GM21825 (cell line): ENCODE measurements at regions not wholly inside any gene's neighbourhood (a gene's known extent, or its start where the extent isn't known, plus 50 kb on each side); places are given as distances from the start of the nearest gene placed in this dataset.

Experiments
- ATAC-seq: cut with Tn5 transposase; IDR thresholded peaks from one replicate; pipeline ENCODE4 v1.9.1; 2021; ENCODE audit warnings: mild to moderate bottlenecking, moderate library complexity; ENCODE audit not compliant: unreplicated experiment

- no peak for ATAC-seq
Measured at GRCh38 chr10:131646551-131647525, 254.0 kb upstream of the PPP2R2D start.

GRCh38 chr10:131647789-131648188, 253.0 kb upstream of the PPP2R2D start:
- ATAC-seq: no peak

- no peak for ATAC-seq
Measured at GRCh38 chr10:131648386-131649020, 252.3 kb upstream of the PPP2R2D start.

GRCh38 chr10:131649617-131650016, 251.2 kb upstream of the PPP2R2D start:
- ATAC-seq: no peak

- no peak for ATAC-seq
Measured at GRCh38 chr10:131650169-131650705, 250.6 kb upstream of the PPP2R2D start.

- ATAC-seq: no peak
Measured at GRCh38 chr10:131650771-131651673, 249.8 kb upstream of the PPP2R2D start.

GRCh38 chr10:131651674-131652437, 249.0 kb upstream of the PPP2R2D start:
- no peak for ATAC-seq

GRCh38 chr10:131652438-131653139, 248.2 kb upstream of the PPP2R2D start:
- no peak for ATAC-seq

GRCh38 chr10:131653140-131653539, 247.7 kb upstream of the PPP2R2D start:
- ATAC-seq: no peak

GRCh38 chr10:131653554-131654470, 247.0 kb upstream of the PPP2R2D start:
- ATAC-seq: no peak

- ATAC-seq: no peak
Measured at GRCh38 chr10:131654471-131655087, 246.2 kb upstream of the PPP2R2D start.

- no peak for ATAC-seq
Measured at GRCh38 chr10:131655101-131655849, 245.5 kb upstream of the PPP2R2D start.

- ATAC-seq: no peak
Measured at GRCh38 chr10:131656009-131656408, 244.8 kb upstream of the PPP2R2D start.

GRCh38 chr10:131656431-131656841, 244.4 kb upstream of the PPP2R2D start:
- no peak for ATAC-seq

GRCh38 chr10:131657318-131657984, 243.4 kb upstream of the PPP2R2D start:
- no peak for ATAC-seq

GRCh38 chr10:131657985-131658330, 242.8 kb upstream of the PPP2R2D start:
- ATAC-seq: no peak
